IMR-90 (cell line): ENCODE measurements at regions not wholly inside any gene's neighbourhood (a gene's known extent, or its start where the extent isn't known, plus 50 kb on each side); places are given as distances from the start of the nearest gene placed in this dataset.

Experiments
- ATAC-seq: fragments of 200-7000 bp; cut with Tn5 transposase; 2 replicates; pipeline ENCODE4 v1.9.1; 2020; ENCODE audit warnings: low read depth, mild to moderate bottlenecking, moderate library complexity
- BruUV-seq: library from RNA; stranded (reverse); fragments of 400-500 nt; replicated peaks from 2 replicates; lab custom pipeline; 2021; lab: Mats Ljungman, UMichigan
- CTCF ChIA-PET: fragments of 300-600 bp; formaldehyde crosslinking; extraction: SDS; loops from one replicate; lab custom pipeline; 2021; ENCODE audit warnings: antibody characterized with exemption; lab: Yijun Ruan, JAX
- POLR2A ChIA-PET: fragments of 300-600 bp; sonication (Branson Sonifier 250); formaldehyde crosslinking; loops from one replicate; lab custom pipeline; 2022; ENCODE audit warnings: antibody characterized with exemption; ENCODE audit not compliant: unreplicated experiment; lab: Charles Lee
- DNase-seq: peaks from one replicate; pipeline ENCODE4 v3.0.0; 2013
- H2AFZ ChIP-seq: replicated peaks from 2 replicates; pipeline ENCODE3; 2013; ENCODE audit warnings: low read length, mild to moderate bottlenecking; ENCODE audit not compliant: poor library complexity
- H2AK5ac ChIP-seq: 2 replicates; pipeline ENCODE4 v1.6.1; 2013; ENCODE audit warnings: low read depth, low read length, inconsistent platforms
- H2AK9ac ChIP-seq: replicated peaks from 2 replicates; pipeline ENCODE3; 2013; ENCODE audit warnings: mild to moderate bottlenecking, low read depth, low read length, moderate library complexity; ENCODE audit not compliant: poor library complexity
- H2BK120ac ChIP-seq: 2 replicates; pipeline ENCODE4 v1.6.1; 2013; ENCODE audit warnings: low read depth, low read length, inconsistent platforms
- H2BK15ac ChIP-seq: 3 replicates; pipeline ENCODE4 v1.6.1; 2013; ENCODE audit warnings: low read depth, low read length, inconsistent platforms
- H2BK20ac ChIP-seq: 2 replicates; pipeline ENCODE4 v1.6.1; 2013; ENCODE audit warnings: low read depth, mild to moderate bottlenecking, inconsistent platforms, low read length, moderate library complexity
- H2BK5ac ChIP-seq: 2 replicates; pipeline ENCODE4 v1.6.1; 2013; ENCODE audit warnings: mild to moderate bottlenecking, low read depth, low read length, inconsistent platforms; ENCODE audit not compliant: poor library complexity, severe bottlenecking
- H3K14ac ChIP-seq: replicated peaks from 2 replicates; pipeline ENCODE4 v1.6.1; 2013; ENCODE audit warnings: low read depth, low read length, inconsistent platforms
- H3K18ac ChIP-seq: 2 replicates; pipeline ENCODE4 v1.6.1; 2013; ENCODE audit warnings: low read depth, low read length, control low read depth
- H3K23ac ChIP-seq: 2 replicates; pipeline ENCODE4 v1.6.1; 2013; ENCODE audit warnings: low read depth, low read length, inconsistent platforms
- H3K27ac ChIP-seq: 2 replicates; pipeline ENCODE4 v1.5.1; 2013; ENCODE audit warnings: mild to moderate bottlenecking, control low read depth, low read length; ENCODE audit not compliant: insufficient read depth
- H3K27me3 ChIP-seq: 2 replicates; pipeline ENCODE4 v1.6.1; 2013; ENCODE audit warnings: low read length; ENCODE audit not compliant: control insufficient read depth, insufficient read depth
- H3K36me3 ChIP-seq: 2 replicates; pipeline ENCODE4 v1.6.1; 2013; ENCODE audit warnings: low read length, mixed read lengths; ENCODE audit not compliant: control insufficient read depth, insufficient read depth
- H3K4ac ChIP-seq: 2 replicates; pipeline ENCODE4 v1.6.1; 2013; ENCODE audit warnings: low read depth, low read length, inconsistent platforms
- H3K4me1 ChIP-seq: 2 replicates; pipeline ENCODE4 v1.6.1; 2013; ENCODE audit warnings: low read length, mixed read lengths; ENCODE audit not compliant: control insufficient read depth, insufficient read depth
- H3K4me2 ChIP-seq: 2 replicates; pipeline ENCODE4 v1.6.1; 2013; ENCODE audit warnings: low read depth, mild to moderate bottlenecking, control low read depth, low read length, moderate library complexity
- H3K4me3 ChIP-seq: 2 replicates; pipeline ENCODE4 v1.5.1; 2013; ENCODE audit warnings: low read depth, mild to moderate bottlenecking, control low read depth, low read length, moderate library complexity; ENCODE audit not compliant: insufficient read depth
- H3K56ac ChIP-seq: 2 replicates; pipeline ENCODE4 v1.6.1; 2013; ENCODE audit warnings: low read length, inconsistent platforms; ENCODE audit not compliant: insufficient read depth; ENCODE audit errors: extremely low read depth
- H3K79me1 ChIP-seq, 2 experiments: 2 replicates each; pipeline ENCODE4 v1.6.1; 2013; ENCODE audit warnings: low read length in 2 of 2, inconsistent platforms in 1 of 2, low read depth in 1 of 2
- H3K9ac ChIP-seq: 2 replicates; pipeline ENCODE4 v1.6.1; 2013; ENCODE audit warnings: low read depth, low read length, control low read depth
- H3K9me1 ChIP-seq: 2 replicates; pipeline ENCODE4 v1.6.1; 2013; ENCODE audit warnings: low read length, inconsistent platforms; ENCODE audit not compliant: insufficient read depth
- H3K9me3 ChIP-seq: 2 replicates; pipeline ENCODE4 v1.6.1; 2013; ENCODE audit warnings: low read length; ENCODE audit not compliant: control insufficient read depth, insufficient read depth
- H4K20me1 ChIP-seq: 2 replicates; pipeline ENCODE4 v1.6.1; 2013; ENCODE audit warnings: low read length, inconsistent platforms; ENCODE audit not compliant: insufficient read depth
- H4K5ac ChIP-seq: 2 replicates; pipeline ENCODE4 v1.6.1; 2013; ENCODE audit warnings: mild to moderate bottlenecking, low read depth, low read length, control low read depth
- H4K8ac ChIP-seq, 2 experiments: 2 replicates each; pipeline ENCODE4 v1.6.1; 2013; ENCODE audit warnings: low read depth in 2 of 2, low read length in 2 of 2, control low read depth in 1 of 2, inconsistent platforms in 1 of 2
- H4K91ac ChIP-seq: 2 replicates; pipeline ENCODE4 v1.6.1; 2013; ENCODE audit warnings: low read depth, low read length, inconsistent platforms; ENCODE audit not compliant: insufficient read depth
- BHLHE40 ChIP-seq: fragments of 150-350 bp; IDR thresholded peaks from 2 replicates; pipeline ENCODE4 v1.6.1; 2016; ENCODE audit warnings: mild to moderate bottlenecking, low read depth, low read length
- CHD1 ChIP-seq: IDR thresholded peaks from 2 replicates; pipeline ENCODE4 v1.6.1; 2012; ENCODE audit warnings: low read depth, low read length, improper control_type of control experiment
- FOS ChIP-seq: fragments of 150-350 bp; IDR thresholded peaks from 2 replicates; pipeline ENCODE4 v1.6.1; 2016; ENCODE audit warnings: low read depth, low read length
- MAZ ChIP-seq: IDR thresholded peaks from 2 replicates; pipeline ENCODE4 v1.6.1; 2012; ENCODE audit warnings: low read depth, mild to moderate bottlenecking, low read length, improper control_type of control experiment, moderate library complexity, borderline replicate concordance
- MXI1 ChIP-seq: IDR thresholded peaks from 2 replicates; pipeline ENCODE4 v1.6.1; 2012; ENCODE audit warnings: low read depth, mild to moderate bottlenecking, low read length, moderate library complexity, borderline replicate concordance
- NFE2L2 ChIP-seq: fragments of 150-350 bp; IDR thresholded peaks from 2 replicates; pipeline ENCODE4 v1.6.1; 2016; ENCODE audit warnings: low read depth, mild to moderate bottlenecking, low read length
- POLR2A ChIP-seq: IDR thresholded peaks from 2 replicates; pipeline ENCODE4 v1.6.1; 2012; ENCODE audit warnings: mild to moderate bottlenecking, low read depth, low read length
- RAD21 ChIP-seq: IDR thresholded peaks from 2 replicates; pipeline ENCODE4 v1.6.1; 2012; ENCODE audit warnings: low read length, improper control_type of control experiment
- RFX5 ChIP-seq: IDR thresholded peaks from 2 replicates; pipeline ENCODE4 v1.8.0; 2012; ENCODE audit warnings: low read depth, mild to moderate bottlenecking, low read length, moderate library complexity
- SMC3 ChIP-seq: fragments of 150-350 bp; IDR thresholded peaks from 2 replicates; pipeline ENCODE4 v1.6.1; 2016; ENCODE audit warnings: low read depth, mild to moderate bottlenecking, antibody characterized with exemption, low read length, moderate library complexity
- dilution Hi-C: fragments of 300-500 bp; cut with HindIII; formaldehyde crosslinking; loops from one replicate; pipeline ENCODE4 v1.14.3; 2018; ENCODE audit warnings: low sequenced_read_pairs; ENCODE audit not compliant: unreplicated experiment
- in situ Hi-C: fragments of 300-500 bp; cut with MboI; formaldehyde crosslinking; loops from 3 replicates; pipeline ENCODE4 v1.14.3; 2019; ENCODE audit warnings: low sequenced_read_pairs, inconsistent platforms, mixed read lengths
- intact Hi-C: fragments of 100-400 bp; cut with micrococcal nuclease; formaldehyde crosslinking; loops from 2 replicates; pipeline ENCODE4 v1.10.0; 2022
- TF ChIP-seq, protein P1 (sequence below): fragments of 150-350 bp; IDR thresholded peaks from 2 replicates; pipeline ENCODE4 v1.6.1; 2017; ENCODE audit warnings: mild to moderate bottlenecking, antibody characterized with exemption, low read length, low read depth

GRCh38 chr11:87574193-87574592 is 536.5 kb downstream of the TMEM135 start:
- Histone ChIP-seq H2BK20ac (no peak overlapping the region), H3K27ac (no peak overlapping the region), H3K4me1 (no peaks in the 10 kb centered on the region), H3K9ac (no peak overlapping the region), H3K23ac (no peak overlapping the region), H3K9me1 (no peaks in the 10 kb centered on the region), H3K14ac (no peak overlapping the region), H3K4me2 (no peak overlapping the region), H3K36me3 (no peaks in the 10 kb centered on the region), H3K56ac (no peak overlapping the region), H2AK9ac (no peak overlapping the region), H2AK5ac (no peak overlapping the region), H4K5ac (no peak overlapping the region), H2BK120ac (no peak overlapping the region), H4K8ac (no peak overlapping the region), H4K91ac (no peak overlapping the region), H3K9me3 (no peaks in the 10 kb centered on the region), H3K79me1 (no peaks in the 10 kb centered on the region), H3K18ac (no peak overlapping the region), H2BK15ac (no peak overlapping the region), H3K4me3 (no peak overlapping the region), H2BK5ac (no peak overlapping the region), H2AFZ (no peak overlapping the region), H3K27me3 (no peaks in the 10 kb centered on the region), H3K4ac (no peak overlapping the region), H4K20me1 (no peaks in the 10 kb centered on the region)
- POLR2A ChIA-PET: no interaction called here
- CTCF ChIA-PET: no interaction called here
- TF ChIP-seq RFX5: no peak
- no peak for TF ChIP-seq POLR2A
- TF ChIP-seq BHLHE40: no peak
- TF ChIP-seq, protein P1, sequence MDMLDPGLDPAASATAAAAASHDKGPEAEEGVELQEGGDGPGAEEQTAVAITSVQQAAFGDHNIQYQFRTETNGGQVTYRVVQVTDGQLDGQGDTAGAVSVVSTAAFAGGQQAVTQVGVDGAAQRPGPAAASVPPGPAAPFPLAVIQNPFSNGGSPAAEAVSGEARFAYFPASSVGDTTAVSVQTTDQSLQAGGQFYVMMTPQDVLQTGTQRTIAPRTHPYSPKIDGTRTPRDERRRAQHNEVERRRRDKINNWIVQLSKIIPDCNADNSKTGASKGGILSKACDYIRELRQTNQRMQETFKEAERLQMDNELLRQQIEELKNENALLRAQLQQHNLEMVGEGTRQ: no peak
- TF ChIP-seq MXI1: no peak
- TF ChIP-seq MAZ: no peak
- no peak for TF ChIP-seq SMC3
- no peak for TF ChIP-seq CHD1
- no peak for TF ChIP-seq NFE2L2
- TF ChIP-seq FOS: no peak
- TF ChIP-seq RAD21: no peak
- dilution Hi-C loops (no loop called here), intact Hi-C loops (no loop called here), in situ Hi-C loops (no loop called here)
- no TSS peak for BruUV-seq
- no peak for ATAC-seq
- DNase-seq: no peak
